ENCODE measurements at regions not wholly inside any gene's neighbourhood (a gene's known extent, or its start where the extent isn't known, plus 50 kb on each side); places are given as distances from the start of the nearest gene placed in this dataset.

- no peak for TF ChIP-seq EZH2 (IDR thresholded peaks at IDR 0.05; ENCODE audit: borderline replicate concordance, insufficient read depth, low read length, poor library complexity, severe bottlenecking)
- TF ChIP-seq MXI1 (conservative IDR thresholded peaks at IDR 0.05; ENCODE audit: poor library complexity, severe bottlenecking): no peak
- Histone ChIP-seq H3K27ac (ENCODE audit: low read length) (no peak overlapping the region), H3K27me3 (ENCODE audit: insufficient read depth, low read depth, low read length) (no peaks in the 10 kb centered on the region), H3K9ac (ENCODE audit: low read length) (no peak overlapping the region), H4K20me1 (ENCODE audit: insufficient read depth) (no peaks in the 10 kb centered on the region), H2AFZ (ENCODE audit: low read depth, low read length) (no peak overlapping the region), H3F3A (ENCODE audit: insufficient read depth, low read length, poor library complexity, severe bottlenecking) (no peaks in the 10 kb centered on the region), H3K4me2 (ENCODE audit: low read length) (no peak overlapping the region), H3K79me2 (replicated peaks; ENCODE audit: insufficient read depth, low read length) (peaks cover 3% of the 10 kb centered on the region), H3K4me3 (ENCODE audit: low read length) (no peak overlapping the region), H3K36me3 (ENCODE audit: insufficient read depth, low read length) (no peaks in the 10 kb centered on the region), H3K9me3 (ENCODE audit: low read length) (no peaks in the 10 kb centered on the region), H3K9me2 (ENCODE audit: insufficient read depth, low read length) (no peaks in the 10 kb centered on the region)
These were observed 121.5 kb upstream of the SOD1 start for GRCh38 chr21:31537872-31538576.

DNA sequence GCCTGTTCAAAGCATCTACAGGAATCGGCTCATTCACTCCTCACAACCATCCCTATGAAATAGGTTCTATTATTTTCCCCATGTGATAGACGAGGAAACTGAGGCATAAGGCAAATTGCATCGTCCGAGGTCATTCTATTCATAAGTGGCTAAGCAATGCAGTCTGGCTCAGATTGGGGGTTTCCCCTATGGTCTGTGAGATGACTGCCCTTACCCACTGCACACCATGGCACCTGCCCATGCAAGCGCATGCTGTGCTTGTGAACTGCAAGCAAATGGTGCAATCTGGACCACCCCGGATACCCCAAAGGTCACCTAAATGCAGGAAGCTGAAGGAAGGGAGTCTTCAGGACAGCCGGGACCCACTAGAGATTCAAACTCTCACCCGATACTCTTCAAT, 123.4 kb upstream of the SOD1 start:
- Histone ChIP-seq H3K9ac (ENCODE audit: low read length) (no peak overlapping the region), H3K27ac (ENCODE audit: low read length) (no peak overlapping the region), H4K20me1 (ENCODE audit: insufficient read depth) (no peaks in the 10 kb centered on the region), H3K79me2 (replicated peaks; ENCODE audit: insufficient read depth, low read length) (peaks cover 3% of the 10 kb centered on the region), H3K9me2 (ENCODE audit: insufficient read depth, low read length) (no peaks in the 10 kb centered on the region), H3K4me2 (ENCODE audit: low read length) (no peak overlapping the region), H3F3A (ENCODE audit: insufficient read depth, low read length, poor library complexity, severe bottlenecking) (no peaks in the 10 kb centered on the region), H2AFZ (ENCODE audit: low read depth, low read length) (no peak overlapping the region), H3K36me3 (ENCODE audit: insufficient read depth, low read length) (no peaks in the 10 kb centered on the region), H3K9me3 (ENCODE audit: low read length) (no peaks in the 10 kb centered on the region), H3K27me3 (ENCODE audit: insufficient read depth, low read depth, low read length) (no peaks in the 10 kb centered on the region), H3K4me3 (ENCODE audit: low read length) (no peak overlapping the region)
- TF ChIP-seq EZH2 (IDR thresholded peaks at IDR 0.05; ENCODE audit: borderline replicate concordance, insufficient read depth, low read length, poor library complexity, severe bottlenecking) (no peak), TAF1 (IDR thresholded peaks at IDR 0.05; ENCODE audit: low read depth) (no peak), MXI1 (conservative IDR thresholded peaks at IDR 0.05; ENCODE audit: poor library complexity, severe bottlenecking) (no peak), SMC3 (conservative IDR thresholded peaks at IDR 0.05; ENCODE audit: poor library complexity) (no peak), CTCF (IDR thresholded peaks at IDR 0.05; ENCODE audit: poor library complexity, severe bottlenecking) (no peak), REST (IDR thresholded peaks at IDR 0.05; ENCODE audit: borderline replicate concordance) (no peak), POLR2AphosphoS5 (IDR thresholded peaks at IDR 0.05) (no peak), RAD21 (conservative IDR thresholded peaks at IDR 0.05) (no peak), EP300 (conservative IDR thresholded peaks at IDR 0.05; ENCODE audit: poor library complexity, severe bottlenecking) (no peak)

All from neural cell (in vitro differentiated cells).